WTC11 (cell line): ENCODE measurements at regions not wholly inside any gene's neighbourhood (a gene's known extent, or its start where the extent isn't known, plus 50 kb on each side); places are given as distances from the start of the nearest gene placed in this dataset.
A peak's percentile ranks its signal among the peaks of the same experiment; 100 is the strongest.

Experiments used
- ATAC-seq: fragments of 200-7000 bp; cut with Tn5 transposase; 2 replicates; pipeline ENCODE4 v1.10.0; 2021; ENCODE audit warnings: mild to moderate bottlenecking, moderate library complexity
- CTCF ChIA-PET: fragments of 300-600 bp; sonication (Branson Sonifier 250); formaldehyde crosslinking; loops from one replicate; lab custom pipeline; 2021; ENCODE audit warnings: antibody characterized with exemption; lab: Charles Lee
- POLR2A ChIA-PET: fragments of 350-600 bp; sonication (Branson Sonifier 250); formaldehyde crosslinking; loops from one replicate; lab custom pipeline; 2021; ENCODE audit warnings: antibody characterized with exemption; lab: Charles Lee
- DNase-seq: peaks from one replicate; pipeline ENCODE4 v3.0.0; 2021; ENCODE audit warnings: low spot score
- H3K27ac Mint-ChIP-seq: 2 replicates; pipeline ENCODE4 v1.8.0; 2021; ENCODE audit warnings: mixed read lengths
- H3K27me3 Mint-ChIP-seq: 2 replicates; pipeline ENCODE4 v1.8.0; 2021; ENCODE audit warnings: low read depth, mild to moderate bottlenecking, moderate library complexity, mixed read lengths
- H3K36me3 Mint-ChIP-seq: 2 replicates; pipeline ENCODE4 v1.8.0; 2021; ENCODE audit warnings: mixed read lengths
- H3K4me1 Mint-ChIP-seq: 2 replicates; pipeline ENCODE4 v1.8.0; 2022; ENCODE audit warnings: mixed read lengths
- H3K4me3 Mint-ChIP-seq: 2 replicates; pipeline ENCODE4 v1.8.0; 2021; ENCODE audit warnings: mild to moderate bottlenecking, moderate library complexity, mixed read lengths
- H3K9me3 Mint-ChIP-seq: 2 replicates; pipeline ENCODE4 v1.8.0; 2021; ENCODE audit warnings: mixed read lengths
- ATF2 ChIP-seq: sonication (generic); formaldehyde crosslinking; IDR thresholded peaks from 2 replicates; pipeline ENCODE4 v1.8.1; 2022; ENCODE audit warnings: low read depth, missing genetic modification reagents, borderline replicate concordance
- E2F4 ChIP-seq: sonication (generic); formaldehyde crosslinking; IDR thresholded peaks from 2 replicates; pipeline ENCODE4 v1.8.1; 2022; ENCODE audit warnings: low read depth, mild to moderate bottlenecking, moderate library complexity, missing genetic modification reagents, borderline replicate concordance
- ELF4 ChIP-seq: sonication (generic); formaldehyde crosslinking; IDR thresholded peaks from 2 replicates; pipeline ENCODE4 v1.8.1; 2022; ENCODE audit warnings: low read depth, mild to moderate bottlenecking, moderate library complexity, missing genetic modification reagents
- FOXJ3 ChIP-seq: sonication (generic); formaldehyde crosslinking; IDR thresholded peaks from 2 replicates; pipeline ENCODE4 v1.9.0; 2021; ENCODE audit warnings: missing genetic modification reagents, mild to moderate bottlenecking, borderline replicate concordance
- FOXK1 ChIP-seq: sonication (generic); formaldehyde crosslinking; IDR thresholded peaks from 2 replicates; pipeline ENCODE4 v1.8.0; 2022; ENCODE audit warnings: mild to moderate bottlenecking, moderate library complexity, missing genetic modification reagents
- FOXP1 ChIP-seq: sonication (generic); formaldehyde crosslinking; IDR thresholded peaks from 2 replicates; pipeline ENCODE4 v1.8.0; 2022; ENCODE audit warnings: missing genetic modification reagents, mild to moderate bottlenecking, moderate library complexity, borderline replicate concordance
- MXD4 ChIP-seq: fragments of 250-450 bp; sonication (Bioruptor Pico); IDR thresholded peaks from 2 replicates; pipeline ENCODE4 v1.8.0; 2021; ENCODE audit warnings: mild to moderate bottlenecking, moderate library complexity, borderline replicate concordance
- MYBL2 ChIP-seq: sonication (generic); formaldehyde crosslinking; IDR thresholded peaks from 2 replicates; pipeline ENCODE4 v1.8.1; 2023; ENCODE audit warnings: mild to moderate bottlenecking, moderate library complexity, missing genetic modification reagents
- NFATC4 ChIP-seq: fragments of 250-450 bp; sonication (Bioruptor Pico); IDR thresholded peaks from 2 replicates; pipeline ENCODE4 v1.9.0; 2021; ENCODE audit warnings: mild to moderate bottlenecking
- NFE2L1 ChIP-seq: sonication (generic); formaldehyde crosslinking; IDR thresholded peaks from 2 replicates; pipeline ENCODE4 v1.8.1; 2023; ENCODE audit warnings: missing genetic modification reagents
- TEAD4 ChIP-seq: sonication (generic); formaldehyde crosslinking; IDR thresholded peaks from 2 replicates; pipeline ENCODE4 v1.8.0; 2022; ENCODE audit warnings: mild to moderate bottlenecking, missing genetic modification reagents
- ZNF232 ChIP-seq: sonication (generic); formaldehyde crosslinking; IDR thresholded peaks from 2 replicates; pipeline ENCODE4 v1.8.0; 2022; ENCODE audit warnings: mild to moderate bottlenecking, missing genetic modification reagents
- ZNF317 ChIP-seq: sonication (generic); formaldehyde crosslinking; IDR thresholded peaks from 2 replicates; pipeline ENCODE4 v1.8.1; 2023; ENCODE audit warnings: low read depth, mild to moderate bottlenecking, moderate library complexity, missing genetic modification reagents, borderline replicate concordance
- ZSCAN18 ChIP-seq: fragments of 250-450 bp; sonication (Bioruptor Pico); IDR thresholded peaks from 2 replicates; pipeline ENCODE4 v2.1.2; 2022; ENCODE audit warnings: mild to moderate bottlenecking, moderate library complexity
- TF ChIP-seq, protein P1 (sequence below): fragments of 250-450 bp; sonication (Bioruptor Pico); IDR thresholded peaks from 2 replicates; pipeline ENCODE4 v1.9.0; 2021; ENCODE audit warnings: mild to moderate bottlenecking, borderline replicate concordance
- TF ChIP-seq, protein P2 (sequence below): fragments of 250-450 bp; sonication (Bioruptor Pico); IDR thresholded peaks from 2 replicates; pipeline ENCODE4 v1.9.0; 2021; ENCODE audit warnings: moderate library complexity, mild to moderate bottlenecking, inconsistent platforms, borderline replicate concordance
- TF ChIP-seq, protein P3 (sequence below): fragments of 250-450 bp; sonication (Bioruptor Pico); conservative IDR thresholded peaks from 2 replicates; pipeline ENCODE4 v1.9.0; 2021; ENCODE audit warnings: mild to moderate bottlenecking
- TF ChIP-seq, protein P4 (sequence below): sonication (generic); formaldehyde crosslinking; IDR thresholded peaks from 2 replicates; pipeline ENCODE4 v1.8.0; 2022; ENCODE audit warnings: mild to moderate bottlenecking, missing genetic modification reagents
- TF ChIP-seq, protein P5 (sequence below): sonication (generic); formaldehyde crosslinking; IDR thresholded peaks from 2 replicates; pipeline ENCODE4 v1.8.0; 2022; ENCODE audit warnings: mild to moderate bottlenecking, missing genetic modification reagents
- TF ChIP-seq, protein P6 (sequence below): fragments of 250-450 bp; sonication (Bioruptor Pico); IDR thresholded peaks from 2 replicates; pipeline ENCODE4 v1.9.0; 2021; ENCODE audit warnings: mild to moderate bottlenecking

DNA sequence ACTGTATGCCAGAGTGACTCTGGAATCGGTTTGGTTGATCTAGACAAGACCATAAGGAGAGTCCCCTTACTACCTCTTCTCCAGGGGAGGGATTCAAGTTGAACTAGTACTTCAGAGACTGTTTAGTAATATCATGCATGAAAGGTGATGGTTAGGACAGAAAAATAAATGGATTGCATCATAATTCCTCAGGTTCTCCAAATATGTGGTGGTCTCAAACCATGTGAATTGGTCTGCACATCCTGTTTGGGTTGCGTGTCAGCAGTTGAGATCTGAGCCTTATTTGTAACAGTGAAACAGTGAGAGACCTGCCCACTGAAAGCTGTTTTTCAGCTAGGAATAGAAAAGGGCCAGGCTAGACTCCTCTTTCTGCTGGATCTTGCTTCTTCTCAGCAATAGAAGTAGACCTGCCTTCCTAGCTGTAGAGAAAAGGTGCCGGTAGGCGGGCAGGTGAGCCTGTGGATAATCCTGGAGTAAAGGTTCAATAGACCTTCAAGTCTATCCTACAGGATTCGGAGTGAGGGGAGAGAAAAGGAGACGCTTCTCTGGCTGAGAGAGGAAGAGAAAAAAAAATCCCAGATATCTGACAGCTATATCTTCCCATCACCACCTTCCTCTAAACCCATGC, 258.5 kb upstream of the E2F7 start (continued):
- TF ChIP-seq, protein P1, sequence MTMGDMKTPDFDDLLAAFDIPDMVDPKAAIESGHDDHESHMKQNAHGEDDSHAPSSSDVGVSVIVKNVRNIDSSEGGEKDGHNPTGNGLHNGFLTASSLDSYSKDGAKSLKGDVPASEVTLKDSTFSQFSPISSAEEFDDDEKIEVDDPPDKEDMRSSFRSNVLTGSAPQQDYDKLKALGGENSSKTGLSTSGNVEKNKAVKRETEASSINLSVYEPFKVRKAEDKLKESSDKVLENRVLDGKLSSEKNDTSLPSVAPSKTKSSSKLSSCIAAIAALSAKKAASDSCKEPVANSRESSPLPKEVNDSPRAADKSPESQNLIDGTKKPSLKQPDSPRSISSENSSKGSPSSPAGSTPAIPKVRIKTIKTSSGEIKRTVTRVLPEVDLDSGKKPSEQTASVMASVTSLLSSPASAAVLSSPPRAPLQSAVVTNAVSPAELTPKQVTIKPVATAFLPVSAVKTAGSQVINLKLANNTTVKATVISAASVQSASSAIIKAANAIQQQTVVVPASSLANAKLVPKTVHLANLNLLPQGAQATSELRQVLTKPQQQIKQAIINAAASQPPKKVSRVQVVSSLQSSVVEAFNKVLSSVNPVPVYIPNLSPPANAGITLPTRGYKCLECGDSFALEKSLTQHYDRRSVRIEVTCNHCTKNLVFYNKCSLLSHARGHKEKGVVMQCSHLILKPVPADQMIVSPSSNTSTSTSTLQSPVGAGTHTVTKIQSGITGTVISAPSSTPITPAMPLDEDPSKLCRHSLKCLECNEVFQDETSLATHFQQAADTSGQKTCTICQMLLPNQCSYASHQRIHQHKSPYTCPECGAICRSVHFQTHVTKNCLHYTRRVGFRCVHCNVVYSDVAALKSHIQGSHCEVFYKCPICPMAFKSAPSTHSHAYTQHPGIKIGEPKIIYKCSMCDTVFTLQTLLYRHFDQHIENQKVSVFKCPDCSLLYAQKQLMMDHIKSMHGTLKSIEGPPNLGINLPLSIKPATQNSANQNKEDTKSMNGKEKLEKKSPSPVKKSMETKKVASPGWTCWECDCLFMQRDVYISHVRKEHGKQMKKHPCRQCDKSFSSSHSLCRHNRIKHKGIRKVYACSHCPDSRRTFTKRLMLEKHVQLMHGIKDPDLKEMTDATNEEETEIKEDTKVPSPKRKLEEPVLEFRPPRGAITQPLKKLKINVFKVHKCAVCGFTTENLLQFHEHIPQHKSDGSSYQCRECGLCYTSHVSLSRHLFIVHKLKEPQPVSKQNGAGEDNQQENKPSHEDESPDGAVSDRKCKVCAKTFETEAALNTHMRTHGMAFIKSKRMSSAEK, result no peak
- TF ChIP-seq, protein P2, sequence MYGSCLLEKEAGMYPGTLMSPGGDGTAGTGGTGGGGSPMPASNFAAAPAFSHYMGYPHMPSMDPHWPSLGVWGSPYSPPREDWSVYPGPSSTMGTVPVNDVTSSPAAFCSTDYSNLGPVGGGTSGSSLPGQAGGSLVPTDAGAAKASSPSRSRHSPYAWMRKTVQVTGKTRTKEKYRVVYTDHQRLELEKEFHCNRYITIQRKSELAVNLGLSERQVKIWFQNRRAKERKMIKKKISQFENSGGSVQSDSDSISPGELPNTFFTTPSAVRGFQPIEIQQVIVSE (CRISPR knock-in tag), result no peak
- TF ChIP-seq, protein P3, sequence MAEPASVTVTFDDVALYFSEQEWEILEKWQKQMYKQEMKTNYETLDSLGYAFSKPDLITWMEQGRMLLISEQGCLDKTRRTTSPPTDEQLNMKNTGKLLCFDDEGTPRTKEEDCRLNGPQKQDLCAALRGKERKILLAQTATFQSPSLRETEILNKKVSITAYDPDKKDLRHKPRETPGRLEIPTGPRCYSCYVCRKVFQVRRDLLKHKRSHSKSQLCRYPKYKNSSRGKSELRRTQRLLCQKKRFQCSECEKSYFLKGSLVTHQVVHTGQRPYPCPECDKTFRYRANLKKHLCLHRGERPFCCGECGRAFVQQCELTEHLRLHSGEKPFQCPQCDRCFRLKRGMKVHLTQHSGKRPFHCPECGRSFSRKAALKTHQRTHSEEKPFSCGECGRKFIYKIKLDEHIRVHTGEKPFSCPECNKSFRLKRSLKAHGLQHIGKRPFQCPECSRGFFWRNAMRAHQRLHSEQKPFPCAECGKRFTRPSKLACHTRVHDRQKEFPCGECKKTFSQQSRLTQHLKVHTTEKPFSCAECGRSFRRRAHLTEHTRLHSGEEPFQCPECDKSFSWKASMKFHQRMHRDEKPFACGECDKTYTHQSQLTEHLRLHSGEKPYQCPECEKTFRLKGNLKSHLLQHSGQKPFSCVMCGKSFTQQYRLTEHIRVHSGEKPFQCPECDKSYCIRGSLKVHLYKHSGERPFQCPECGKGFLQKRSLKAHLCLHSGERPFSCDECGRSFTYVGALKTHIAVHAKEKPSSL (CRISPR knock-in tag), result no peak

- peaks cover 32% of the 10 kb centered on the region for H3K4me1 Mint-ChIP-seq
- no peak overlapping the region for H3K4me3 Mint-ChIP-seq
- DNase-seq, result no peak
- H3K27me3 Mint-ChIP-seq, result peaks cover 9% of the 10 kb centered on the region
- peak; percentile 48 for ATAC-seq
- no peaks in the 10 kb centered on the region for H3K9me3 Mint-ChIP-seq
- CTCF ChIA-PET, result no interaction called here
- no peaks in the 10 kb centered on the region for H3K36me3 Mint-ChIP-seq
- POLR2A ChIA-PET, result no interaction called here
- peak overlapping the region; percentile 10; the same call in 1 of the 2 replicates for H3K27ac Mint-ChIP-seq
- TF ChIP-seq ELF4 (CRISPR knock-in tag) (no peak), MYBL2 (CRISPR knock-in tag) (no peak), ZNF232 (CRISPR knock-in tag) (no peak), FOXK1 (no peak), ZSCAN18 (CRISPR knock-in tag) (no peak), FOXP1 (CRISPR knock-in tag) (no peak), FOXJ3 (CRISPR knock-in tag) (no peak), MXD4 (no peak), ATF2 (no peak), E2F4 (CRISPR knock-in tag) (no peak), NFE2L1 (CRISPR knock-in tag) (no peak), ZNF317 (no peak), TEAD4 (no peak), NFATC4 (CRISPR knock-in tag) (no peak)
- TF ChIP-seq, protein P4, sequence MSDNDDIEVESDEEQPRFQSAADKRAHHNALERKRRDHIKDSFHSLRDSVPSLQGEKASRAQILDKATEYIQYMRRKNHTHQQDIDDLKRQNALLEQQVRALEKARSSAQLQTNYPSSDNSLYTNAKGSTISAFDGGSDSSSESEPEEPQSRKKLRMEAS (CRISPR knock-in tag), result no peak
- TF ChIP-seq, protein P5, sequence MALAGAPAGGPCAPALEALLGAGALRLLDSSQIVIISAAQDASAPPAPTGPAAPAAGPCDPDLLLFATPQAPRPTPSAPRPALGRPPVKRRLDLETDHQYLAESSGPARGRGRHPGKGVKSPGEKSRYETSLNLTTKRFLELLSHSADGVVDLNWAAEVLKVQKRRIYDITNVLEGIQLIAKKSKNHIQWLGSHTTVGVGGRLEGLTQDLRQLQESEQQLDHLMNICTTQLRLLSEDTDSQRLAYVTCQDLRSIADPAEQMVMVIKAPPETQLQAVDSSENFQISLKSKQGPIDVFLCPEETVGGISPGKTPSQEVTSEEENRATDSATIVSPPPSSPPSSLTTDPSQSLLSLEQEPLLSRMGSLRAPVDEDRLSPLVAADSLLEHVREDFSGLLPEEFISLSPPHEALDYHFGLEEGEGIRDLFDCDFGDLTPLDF (CRISPR knock-in tag), result no peak
- TF ChIP-seq, protein P6, sequence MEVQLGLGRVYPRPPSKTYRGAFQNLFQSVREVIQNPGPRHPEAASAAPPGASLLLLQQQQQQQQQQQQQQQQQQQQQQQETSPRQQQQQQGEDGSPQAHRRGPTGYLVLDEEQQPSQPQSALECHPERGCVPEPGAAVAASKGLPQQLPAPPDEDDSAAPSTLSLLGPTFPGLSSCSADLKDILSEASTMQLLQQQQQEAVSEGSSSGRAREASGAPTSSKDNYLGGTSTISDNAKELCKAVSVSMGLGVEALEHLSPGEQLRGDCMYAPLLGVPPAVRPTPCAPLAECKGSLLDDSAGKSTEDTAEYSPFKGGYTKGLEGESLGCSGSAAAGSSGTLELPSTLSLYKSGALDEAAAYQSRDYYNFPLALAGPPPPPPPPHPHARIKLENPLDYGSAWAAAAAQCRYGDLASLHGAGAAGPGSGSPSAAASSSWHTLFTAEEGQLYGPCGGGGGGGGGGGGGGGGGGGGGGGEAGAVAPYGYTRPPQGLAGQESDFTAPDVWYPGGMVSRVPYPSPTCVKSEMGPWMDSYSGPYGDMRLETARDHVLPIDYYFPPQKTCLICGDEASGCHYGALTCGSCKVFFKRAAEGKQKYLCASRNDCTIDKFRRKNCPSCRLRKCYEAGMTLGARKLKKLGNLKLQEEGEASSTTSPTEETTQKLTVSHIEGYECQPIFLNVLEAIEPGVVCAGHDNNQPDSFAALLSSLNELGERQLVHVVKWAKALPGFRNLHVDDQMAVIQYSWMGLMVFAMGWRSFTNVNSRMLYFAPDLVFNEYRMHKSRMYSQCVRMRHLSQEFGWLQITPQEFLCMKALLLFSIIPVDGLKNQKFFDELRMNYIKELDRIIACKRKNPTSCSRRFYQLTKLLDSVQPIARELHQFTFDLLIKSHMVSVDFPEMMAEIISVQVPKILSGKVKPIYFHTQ, result no peak
Observed at GRCh38 chr12:77319166-77319565, 253.8 kb upstream of the E2F7 start.
